ENCODE measurements at regions not wholly inside any gene's neighbourhood (a gene's known extent, or its start where the extent isn't known, plus 50 kb on each side); places are given as distances from the start of the nearest gene placed in this dataset.

GRCh38 chr5:4222821-4223220 lies 627.2 kb downstream of the IRX1 start:
- DNase-seq (ENCODE audit: low read depth in 3 of 3): no peak

- no peak for DNase-seq (ENCODE audit: low read depth in 3 of 3)
These were observed 630.1 kb downstream of the IRX1 start for GRCh38 chr5:4225741-4226140.

GRCh38 chr5:4226565-4226964 lies 630.9 kb downstream of the IRX1 start:
- no peak for DNase-seq (ENCODE audit: low read depth in 3 of 3)

GRCh38 chr5:4228708-4229107 lies 633.1 kb downstream of the IRX1 start:
- DNase-seq (ENCODE audit: low read depth in 3 of 3): no peak

GRCh38 chr5:4229414-4230292 lies 634.0 kb downstream of the IRX1 start:
- no peak for DNase-seq (ENCODE audit: low read depth in 3 of 3)

- DNase-seq (ENCODE audit: low read depth in 3 of 3): no peak
These were observed 634.8 kb downstream of the IRX1 start for GRCh38 chr5:4230471-4230785.

GRCh38 chr5:4230786-4231641 lies 635.4 kb downstream of the IRX1 start:
- no peak for DNase-seq (ENCODE audit: low read depth in 3 of 3)

- no peak for DNase-seq (ENCODE audit: low read depth in 3 of 3)
These were observed 636.5 kb downstream of the IRX1 start for GRCh38 chr5:4232084-4232483.

GRCh38 chr5:4233671-4234070 lies 638.0 kb downstream of the IRX1 start:
- DNase-seq (ENCODE audit: low read depth in 3 of 3): no peak

- no peak for DNase-seq (ENCODE audit: low read depth in 3 of 3)
These were observed 648.0 kb downstream of the IRX1 start for GRCh38 chr5:4243479-4244264.

GRCh38 chr5:4244306-4244705 lies 648.7 kb downstream of the IRX1 start:
- no peak for DNase-seq (ENCODE audit: low read depth in 3 of 3)

- no peak for DNase-seq (ENCODE audit: low read depth in 3 of 3)
These were observed 649.4 kb downstream of the IRX1 start for GRCh38 chr5:4245076-4245475.

- DNase-seq (ENCODE audit: low read depth in 3 of 3): no peak
These were observed 649.9 kb downstream of the IRX1 start for GRCh38 chr5:4245511-4245910.

GRCh38 chr5:4246447-4246846 lies 650.8 kb downstream of the IRX1 start:
- no peak for DNase-seq (ENCODE audit: low read depth in 3 of 3)

- no peak for DNase-seq (ENCODE audit: low read depth in 3 of 3)
These were observed 654.6 kb downstream of the IRX1 start for GRCh38 chr5:4250254-4250653.

- DNase-seq (ENCODE audit: low read depth in 3 of 3): no peak
These were observed 656.8 kb downstream of the IRX1 start for GRCh38 chr5:4252385-4252784.

- no peak for DNase-seq (ENCODE audit: low read depth in 3 of 3)
These were observed 659.1 kb downstream of the IRX1 start for GRCh38 chr5:4254736-4255135.

GRCh38 chr5:4255441-4255840 lies 659.8 kb downstream of the IRX1 start:
- no peak for DNase-seq (ENCODE audit: low read depth in 3 of 3)

- DNase-seq (ENCODE audit: low read depth in 3 of 3): no peak
These were observed 662.5 kb downstream of the IRX1 start for GRCh38 chr5:4258170-4258569.

GRCh38 chr5:4271193-4271592 lies 675.6 kb downstream of the IRX1 start:
- no peak for DNase-seq (ENCODE audit: low read depth in 3 of 3)

- DNase-seq (ENCODE audit: low read depth in 3 of 3): no peak
These were observed 679.6 kb downstream of the IRX1 start for GRCh38 chr5:4275232-4275631.

- DNase-seq (ENCODE audit: low read depth in 3 of 3): no peak
These were observed 699.2 kb downstream of the IRX1 start for GRCh38 chr5:4294878-4295277.
